ENCODE measurements at regions not wholly inside any gene's neighbourhood (a gene's known extent, or its start where the extent isn't known, plus 50 kb on each side); places are given as distances from the start of the nearest gene placed in this dataset.
"Not testable (repeated sequence)": the region's sequence is repeated elsewhere in the genome, so short reads cannot be mapped to it uniquely, and the experiment has no call there.

DNA sequence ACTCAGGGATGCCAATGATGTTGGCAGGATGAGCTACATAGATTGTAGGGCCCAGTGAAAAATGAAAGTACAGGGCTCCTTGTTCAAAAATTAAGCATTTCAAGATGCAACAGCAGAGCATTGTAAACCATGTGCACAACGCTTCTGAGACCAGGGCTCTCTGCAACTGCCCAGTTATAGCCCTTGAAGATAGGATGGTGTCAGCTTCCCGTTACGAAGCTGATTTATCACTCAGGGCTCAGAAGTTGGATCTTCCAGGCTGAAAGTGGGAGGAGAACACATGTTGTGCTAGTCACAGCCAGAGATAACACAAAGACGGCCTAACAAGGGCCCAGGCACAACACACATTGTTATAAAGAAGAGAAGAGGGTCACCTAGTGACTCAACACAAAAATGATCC lies 466.7 kb downstream of the TUBA3C start:
- Histone ChIP-seq H3K18ac (ENCODE audit: insufficient read length, low read depth, low read length) (no peak overlapping the region), H3T11ph (ENCODE audit: low read length) (no peak overlapping the region), H4K20me1 (ENCODE audit: control insufficient read depth, insufficient read depth, insufficient read length) (no peaks in the 10 kb centered on the region), H3K56ac (ENCODE audit: insufficient read length, low read depth, low read length) (no peak overlapping the region), H3K9ac (ENCODE audit: extremely low read depth, insufficient read length, low read length) (no peak overlapping the region), H3K4ac (ENCODE audit: low read depth, low read length) (no peak overlapping the region), H3K9me3 (ENCODE audit: control insufficient read depth, low read depth, low read length) (peaks cover 53% of the 10 kb centered on the region), H3K23me2 (ENCODE audit: insufficient read length, low read depth, low read length, poor library complexity, severe bottlenecking) (no peaks in the 10 kb centered on the region), H3K79me2 (ENCODE audit: insufficient read depth, low read length) (no peaks in the 10 kb centered on the region), H3K14ac (ENCODE audit: insufficient read depth, low read length) (no peak overlapping the region), H3K79me1 (ENCODE audit: insufficient read depth, low read depth, low read length, poor library complexity, severe bottlenecking) (no peaks in the 10 kb centered on the region), H2AFZ (ENCODE audit: low read length) (no peak overlapping the region), H4K91ac (ENCODE audit: insufficient read length, low read depth, low read length) (no peak overlapping the region), H3K23ac (ENCODE audit: insufficient read length, low read depth, low read length) (no peak overlapping the region), H2BK120ac (ENCODE audit: low read depth, low read length, poor library complexity, severe bottlenecking) (no peak overlapping the region), H3K4me2 (ENCODE audit: insufficient read depth, insufficient read length, low read length) (no peak overlapping the region), H3K27me3 (ENCODE audit: insufficient read depth, low read length) (no peaks in the 10 kb centered on the region), H4K8ac (replicated peaks; ENCODE audit: insufficient read length, low read depth, low read length) (no peak overlapping the region), H2BK5ac (ENCODE audit: insufficient read length, low read length) (no peak overlapping the region), H3K4me1 (ENCODE audit: insufficient read depth, low read length) (no peaks in the 10 kb centered on the region), H2BK20ac (ENCODE audit: low read depth, low read length, poor library complexity, severe bottlenecking) (no peak overlapping the region), H3K27ac (ENCODE audit: insufficient read length, low read depth, low read length) (no peak overlapping the region), H2BK15ac (ENCODE audit: low read depth, low read length) (no peak overlapping the region), H2AK5ac (ENCODE audit: insufficient read length, low read length) (no peak overlapping the region), H4K5ac (ENCODE audit: insufficient read length, low read depth, low read length) (no peak overlapping the region), H2BK12ac (ENCODE audit: insufficient read length, low read depth, low read length) (no peak overlapping the region)
- no peak for DNase-seq
- peaks cover 1% of the 10 kb centered on the region; the same call in 1 of the 2 replicates for H3K27me3 Mint-ChIP-seq (ENCODE audit: low read depth)
- H3K27ac Mint-ChIP-seq = no peak overlapping the region
- H3K4me3 Mint-ChIP-seq = no peak overlapping the region
- WGBS (ENCODE audit: extremely low coverage, insufficient read length, low lambda C conversion rate) = no CpG with 5 or more reads among the region's 4 CpGs
- peaks cover 6 to 17% (median 11%) of the 10 kb centered on the region in 3 experiments; a peak in 5 of 7 replicates for H3K36me3 Mint-ChIP-seq (ENCODE audit: insufficient read depth in 1 of 3, low read depth in 3 of 3)
- H3K9me3 Mint-ChIP-seq = peaks cover 94 to 95% of the 10 kb centered on the region in 2 experiments
- no peaks in the 10 kb centered on the region for H3K4me1 Mint-ChIP-seq
- TF ChIP-seq, protein P1, sequence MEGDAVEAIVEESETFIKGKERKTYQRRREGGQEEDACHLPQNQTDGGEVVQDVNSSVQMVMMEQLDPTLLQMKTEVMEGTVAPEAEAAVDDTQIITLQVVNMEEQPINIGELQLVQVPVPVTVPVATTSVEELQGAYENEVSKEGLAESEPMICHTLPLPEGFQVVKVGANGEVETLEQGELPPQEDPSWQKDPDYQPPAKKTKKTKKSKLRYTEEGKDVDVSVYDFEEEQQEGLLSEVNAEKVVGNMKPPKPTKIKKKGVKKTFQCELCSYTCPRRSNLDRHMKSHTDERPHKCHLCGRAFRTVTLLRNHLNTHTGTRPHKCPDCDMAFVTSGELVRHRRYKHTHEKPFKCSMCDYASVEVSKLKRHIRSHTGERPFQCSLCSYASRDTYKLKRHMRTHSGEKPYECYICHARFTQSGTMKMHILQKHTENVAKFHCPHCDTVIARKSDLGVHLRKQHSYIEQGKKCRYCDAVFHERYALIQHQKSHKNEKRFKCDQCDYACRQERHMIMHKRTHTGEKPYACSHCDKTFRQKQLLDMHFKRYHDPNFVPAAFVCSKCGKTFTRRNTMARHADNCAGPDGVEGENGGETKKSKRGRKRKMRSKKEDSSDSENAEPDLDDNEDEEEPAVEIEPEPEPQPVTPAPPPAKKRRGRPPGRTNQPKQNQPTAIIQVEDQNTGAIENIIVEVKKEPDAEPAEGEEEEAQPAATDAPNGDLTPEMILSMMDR (conservative IDR thresholded peaks at IDR 0.05) = no peak

DNA sequence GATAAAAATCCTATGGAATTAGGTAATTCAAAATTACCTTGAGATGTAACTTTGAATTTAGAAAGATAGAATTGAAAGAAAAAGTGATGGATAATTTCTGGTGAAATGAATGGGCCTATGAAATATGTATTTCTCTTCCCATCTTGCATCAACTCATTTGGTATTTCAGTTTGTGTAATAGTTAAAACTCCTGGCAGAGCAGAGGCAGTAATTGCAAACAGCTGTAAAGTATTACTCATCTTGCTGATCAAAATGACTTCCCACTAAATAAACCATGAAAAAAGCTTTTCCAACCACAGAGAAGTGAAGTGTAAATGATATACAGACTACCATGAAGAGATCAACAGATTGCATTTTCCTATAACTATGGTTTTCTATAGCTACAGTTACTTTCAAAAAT lies 471.0 kb downstream of the TUBA3C start:
- H3K23ac ChIP-seq (ENCODE audit: insufficient read length, low read depth, low read length); H2AFZ ChIP-seq (ENCODE audit: low read length); H4K91ac ChIP-seq (ENCODE audit: insufficient read length, low read depth, low read length); H2AK5ac ChIP-seq (ENCODE audit: insufficient read length, low read length); DNase-seq; H3K23me2 ChIP-seq (ENCODE audit: insufficient read length, low read depth, low read length, poor library complexity, severe bottlenecking); H3K56ac ChIP-seq (ENCODE audit: insufficient read length, low read depth, low read length); H2BK15ac ChIP-seq (ENCODE audit: low read depth, low read length); H3K27ac Mint-ChIP-seq; H3K27me3 ChIP-seq (ENCODE audit: insufficient read depth, low read length); H3K27me3 Mint-ChIP-seq (ENCODE audit: low read depth); H3K4me2 ChIP-seq (ENCODE audit: insufficient read depth, insufficient read length, low read length); H4K8ac ChIP-seq (replicated peaks; ENCODE audit: insufficient read length, low read depth, low read length); H2BK20ac ChIP-seq (ENCODE audit: low read depth, low read length, poor library complexity, severe bottlenecking); H3K14ac ChIP-seq (ENCODE audit: insufficient read depth, low read length); H3K4me1 ChIP-seq (ENCODE audit: insufficient read depth, low read length); H3K4ac ChIP-seq (ENCODE audit: low read depth, low read length); H3K79me1 ChIP-seq (ENCODE audit: insufficient read depth, low read depth, low read length, poor library complexity, severe bottlenecking); H3K27ac ChIP-seq (ENCODE audit: insufficient read length, low read depth, low read length); H2BK120ac ChIP-seq (ENCODE audit: low read depth, low read length, poor library complexity, severe bottlenecking); H2BK5ac ChIP-seq (ENCODE audit: insufficient read length, low read length); H3K4me1 Mint-ChIP-seq; H3K79me2 ChIP-seq (ENCODE audit: insufficient read depth, low read length); H4K20me1 ChIP-seq (ENCODE audit: control insufficient read depth, insufficient read depth, insufficient read length); H3K9ac ChIP-seq (ENCODE audit: extremely low read depth, insufficient read length, low read length); H3K18ac ChIP-seq (ENCODE audit: insufficient read length, low read depth, low read length); H2BK12ac ChIP-seq (ENCODE audit: insufficient read length, low read depth, low read length); H4K5ac ChIP-seq (ENCODE audit: insufficient read length, low read depth, low read length); H3K4me3 Mint-ChIP-seq; H3T11ph ChIP-seq (ENCODE audit: low read length): not testable (repeated sequence)
- H3K9me3 ChIP-seq (ENCODE audit: control insufficient read depth, low read depth, low read length) = peaks cover 46% of the 10 kb centered on the region
- peaks cover 11 to 13% (median 11%) of the 10 kb centered on the region in 3 experiments; a peak in 5 of 7 replicates for H3K36me3 Mint-ChIP-seq (ENCODE audit: insufficient read depth in 1 of 3, low read depth in 3 of 3)
- H3K9me3 Mint-ChIP-seq = peaks cover 92 to 93% of the 10 kb centered on the region in 2 experiments
